ENCODE measurements at regions not wholly inside any gene's neighbourhood (a gene's known extent, or its start where the extent isn't known, plus 50 kb on each side); places are given as distances from the start of the nearest gene placed in this dataset.
"Not testable (repeated sequence)": the region's sequence is repeated elsewhere in the genome, so short reads cannot be mapped to it uniquely, and the experiment has no call there.

- DNase-seq = no peak
Measured at GRCh38 chr9:134547161-134548100, 94.2 kb upstream of the COL5A1 start.

GRCh38 chr9:134548185-134548584 is 93.4 kb upstream of the COL5A1 start:
- DNase-seq = no peak

GRCh38 chr9:134548618-134549017 is 93.0 kb upstream of the COL5A1 start:
- DNase-seq = no peak

GRCh38 chr9:134549336-134549735 is 92.3 kb upstream of the COL5A1 start:
- no peak for DNase-seq

- DNase-seq = not testable (repeated sequence)
Measured at GRCh38 chr9:134550081-134550480, 91.5 kb upstream of the COL5A1 start.

- no peak for DNase-seq
Measured at GRCh38 chr9:134550584-134550983, 91.0 kb upstream of the COL5A1 start.

GRCh38 chr9:134551176-134551575 is 90.4 kb upstream of the COL5A1 start:
- DNase-seq = no peak

GRCh38 chr9:134551644-134552348 is 89.8 kb upstream of the COL5A1 start:
- no peak for DNase-seq

GRCh38 chr9:134552349-134552990 is 89.1 kb upstream of the COL5A1 start:
- no peak for DNase-seq

- no peak for DNase-seq
Measured at GRCh38 chr9:134553061-134553891, 88.3 kb upstream of the COL5A1 start.

GRCh38 chr9:134553996-134554372 is 87.6 kb upstream of the COL5A1 start:
- DNase-seq = no peak

GRCh38 chr9:134554373-134555093 is 87.1 kb upstream of the COL5A1 start:
- no peak for DNase-seq

- no peak for DNase-seq
Measured at GRCh38 chr9:134555094-134555650, 86.4 kb upstream of the COL5A1 start.

GRCh38 chr9:134556531-134557068 is 85.0 kb upstream of the COL5A1 start:
- DNase-seq = no peak

- no peak for DNase-seq
Measured at GRCh38 chr9:134557331-134557730, 84.3 kb upstream of the COL5A1 start.

- DNase-seq = no peak
Measured at GRCh38 chr9:134558124-134558905, 83.3 kb upstream of the COL5A1 start.

- DNase-seq = no peak
Measured at GRCh38 chr9:134559013-134559412, 82.6 kb upstream of the COL5A1 start.

GRCh38 chr9:134560206-134560605 is 81.4 kb upstream of the COL5A1 start:
- no peak for DNase-seq

- no peak for DNase-seq
Measured at GRCh38 chr9:134560654-134561053, 80.9 kb upstream of the COL5A1 start.

GRCh38 chr9:134561427-134562145 is 80.0 kb upstream of the COL5A1 start:
- no peak for DNase-seq

Measured in activated CD4-positive, CD25-positive, alpha-beta regulatory T cell treated with anti-CD3 and anti-CD28 coated beads, Interleukin-2, amount 50 U/mL, for 72 hours (primary cell).